Hepatic stellate cell (primary cell): ENCODE measurements at regions not wholly inside any gene's neighbourhood (a gene's known extent, or its start where the extent isn't known, plus 50 kb on each side); places are given as distances from the start of the nearest gene placed in this dataset.

ENCODE experiments used
- DNase-seq: peaks from one replicate; pipeline ENCODE4 v3.0.0; 2011; ENCODE audit warnings: low spot score

DNA sequence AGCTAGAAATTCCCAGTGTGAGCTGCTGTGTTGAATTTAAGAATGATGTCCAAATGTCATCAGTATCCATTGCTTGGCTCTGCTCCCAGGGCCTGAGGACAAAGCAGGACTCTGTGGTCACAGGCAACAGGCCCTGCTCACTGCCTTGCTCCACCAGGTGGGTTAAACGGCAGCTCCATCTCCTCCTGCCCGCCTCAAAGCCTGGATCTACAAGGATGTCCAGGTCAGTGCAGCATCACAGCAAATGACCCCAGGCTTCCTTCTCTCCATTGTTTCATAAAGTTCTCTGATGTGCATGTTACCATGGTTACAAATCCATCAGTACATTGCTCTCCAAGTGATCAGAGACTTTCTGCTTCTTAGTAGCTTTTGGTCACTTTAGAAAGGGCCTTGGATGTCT, 322.0 kb upstream of the ZNF32 start:
- DNase-seq: no peak

DNA sequence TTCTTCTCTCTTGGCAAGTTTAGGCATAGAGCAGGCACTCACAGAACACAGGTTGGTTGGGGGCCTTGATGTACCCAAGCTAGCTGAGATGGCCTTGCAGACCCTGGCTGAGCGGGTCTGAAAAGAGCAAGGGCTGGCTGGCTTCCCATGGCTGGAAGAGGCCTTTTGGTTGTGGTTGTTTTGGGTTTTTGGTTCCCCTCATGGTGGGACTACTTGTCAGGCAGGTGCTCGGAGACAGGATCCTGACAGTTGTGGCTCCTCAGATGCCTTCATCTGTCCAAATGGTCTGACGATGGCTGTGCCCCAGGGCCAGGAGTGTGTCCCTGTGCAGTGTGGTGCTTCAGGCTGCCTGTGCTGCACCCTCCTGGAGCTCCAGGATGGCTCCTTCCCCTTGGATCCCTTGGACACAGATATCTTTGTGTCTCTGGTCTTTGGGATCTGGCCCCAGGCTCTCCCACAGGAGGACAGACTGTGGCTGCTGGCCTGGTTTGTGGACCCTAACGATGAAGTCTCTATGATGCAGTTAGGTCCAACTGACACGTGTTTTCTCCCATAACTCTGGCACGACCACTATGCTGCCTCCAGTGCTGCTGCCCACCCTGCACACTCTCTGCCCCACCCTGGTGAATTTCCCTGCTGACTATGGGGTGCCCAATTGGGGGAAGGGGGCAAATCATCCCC, 321.5 kb upstream of the ZNF32 start:
- no peak for DNase-seq

GRCh38 chr10:43969506-43969905, 320.8 kb upstream of the ZNF32 start:
- no peak for DNase-seq

DNA sequence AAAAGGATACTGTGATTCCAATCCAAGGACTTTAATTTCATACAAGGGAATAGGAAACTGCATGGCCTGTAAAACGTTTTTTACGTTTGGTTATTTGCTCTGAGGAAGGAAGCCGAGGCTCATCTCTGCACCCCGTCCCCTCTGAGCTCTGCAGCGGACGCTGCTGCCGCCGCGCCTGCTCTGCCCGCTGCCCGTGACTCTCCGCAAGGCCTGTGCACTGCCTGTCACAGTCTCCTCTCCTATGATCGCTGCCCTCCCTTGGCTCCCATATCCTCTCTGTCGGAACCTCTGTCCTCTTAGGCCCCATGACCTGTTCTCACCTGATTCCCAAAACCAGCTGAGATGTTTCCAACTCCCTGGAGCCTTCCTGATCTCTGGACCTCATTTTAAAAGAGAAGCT, 320.3 kb upstream of the ZNF32 start:
- no peak for DNase-seq

DNA sequence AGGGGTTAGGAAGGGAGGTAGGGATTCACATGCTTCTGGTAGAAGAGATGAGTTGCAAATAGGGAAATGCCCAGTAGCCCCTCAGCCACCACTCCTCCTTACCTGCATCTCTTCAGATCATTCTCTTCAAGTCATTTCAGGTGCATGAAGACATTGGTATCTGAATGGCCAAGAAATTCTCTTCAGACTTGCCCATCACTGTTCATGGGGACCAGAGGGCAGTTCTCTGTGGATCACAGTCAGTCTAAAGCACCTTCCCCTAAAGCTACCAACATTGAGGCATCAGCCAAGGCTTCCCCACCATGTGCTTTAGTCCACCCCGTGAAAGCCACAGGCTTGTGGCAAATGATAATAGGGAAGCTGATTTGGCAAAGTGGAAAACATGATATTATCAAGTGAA, 319.4 kb upstream of the ZNF32 start:
- DNase-seq: no peak

GRCh38 chr10:43966571-43966965, 317.9 kb upstream of the ZNF32 start:
- no peak for DNase-seq

DNA sequence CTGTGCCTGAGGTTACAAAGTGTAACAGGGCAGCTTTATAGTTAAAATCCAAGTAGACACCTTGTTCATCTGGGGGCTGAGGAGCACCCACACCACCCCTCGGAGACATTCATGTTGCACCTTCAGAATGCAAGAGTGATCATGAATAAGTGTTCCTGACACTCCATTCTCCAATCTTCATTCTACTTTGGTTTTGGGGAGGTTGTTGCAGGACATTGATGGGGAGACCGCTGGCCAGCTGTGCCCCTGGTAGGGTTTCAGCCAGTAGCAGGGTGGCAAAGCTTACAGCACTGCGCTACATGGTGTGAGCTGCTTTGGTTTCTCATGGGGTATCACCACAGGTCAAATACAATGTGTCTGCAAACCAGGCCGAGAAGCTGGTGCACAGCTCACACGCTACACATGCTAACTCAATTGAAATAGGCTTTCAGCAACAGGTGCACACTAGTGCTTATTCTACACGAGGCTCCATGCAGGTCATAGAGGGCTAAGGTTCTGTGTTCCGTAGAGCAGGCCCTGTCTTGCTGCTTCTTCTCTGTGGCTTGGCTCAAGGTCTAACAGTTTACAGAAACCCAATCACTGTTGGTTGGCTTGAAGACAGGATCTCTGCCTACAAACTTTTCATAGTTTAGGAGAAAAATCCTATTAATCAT, 317.4 kb upstream of the ZNF32 start:
- DNase-seq: no peak

GRCh38 chr10:43965033-43965917, 316.6 kb upstream of the ZNF32 start:
- DNase-seq: peak; percentile 73

DNA sequence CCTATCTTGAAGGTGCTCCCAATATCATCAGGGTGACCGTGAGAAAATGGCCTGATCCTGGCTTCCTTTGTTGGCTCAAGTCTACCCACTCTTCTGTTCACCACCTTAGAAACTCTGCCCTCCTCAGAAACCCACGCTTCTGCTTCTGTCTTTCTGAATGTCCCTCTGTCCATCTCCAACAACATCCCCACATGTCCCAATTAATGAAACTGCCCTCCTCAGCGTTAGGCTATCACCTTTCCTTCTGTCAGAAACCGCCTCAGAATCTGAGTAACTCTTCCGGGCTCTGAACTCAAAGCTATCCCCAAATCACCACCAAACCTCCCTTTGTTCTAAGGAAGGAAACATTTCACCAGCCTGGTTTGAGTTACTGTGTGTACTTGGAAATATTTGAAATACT, 315.8 kb upstream of the ZNF32 start:
- no peak for DNase-seq

DNA sequence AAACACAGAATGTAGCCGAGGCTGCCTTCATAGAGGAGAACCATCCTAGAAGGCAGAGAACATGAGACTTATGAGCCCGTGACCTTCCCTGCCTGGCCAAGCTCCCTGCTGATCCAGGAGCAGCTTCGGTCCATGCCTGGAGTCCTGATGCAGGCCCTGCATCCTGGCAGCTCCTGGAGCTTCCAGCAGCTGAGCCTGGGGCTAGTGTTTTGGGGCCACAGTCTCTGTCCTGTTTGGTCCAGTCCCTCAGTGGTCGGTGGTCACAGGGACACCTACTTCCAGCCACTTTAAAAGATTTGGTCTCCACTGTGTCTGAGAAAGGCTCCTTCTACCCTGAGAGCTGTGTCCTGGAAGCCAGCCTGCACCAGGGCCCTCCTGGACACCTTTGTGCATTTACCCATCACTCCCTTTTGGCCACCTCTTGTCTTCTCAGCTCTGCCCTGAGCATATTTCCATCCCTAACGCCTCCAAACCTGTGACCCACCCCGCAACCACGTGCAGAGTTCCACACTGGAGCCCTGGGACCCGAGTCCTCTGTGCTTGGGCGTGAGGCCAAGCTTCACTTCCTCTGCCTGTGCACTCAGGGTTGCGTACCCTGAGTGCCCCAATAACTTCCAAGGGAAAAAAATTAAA, 315.2 kb upstream of the ZNF32 start:
- no peak for DNase-seq

GRCh38 chr10:43963379-43963778, 314.7 kb upstream of the ZNF32 start:
- no peak for DNase-seq

DNA sequence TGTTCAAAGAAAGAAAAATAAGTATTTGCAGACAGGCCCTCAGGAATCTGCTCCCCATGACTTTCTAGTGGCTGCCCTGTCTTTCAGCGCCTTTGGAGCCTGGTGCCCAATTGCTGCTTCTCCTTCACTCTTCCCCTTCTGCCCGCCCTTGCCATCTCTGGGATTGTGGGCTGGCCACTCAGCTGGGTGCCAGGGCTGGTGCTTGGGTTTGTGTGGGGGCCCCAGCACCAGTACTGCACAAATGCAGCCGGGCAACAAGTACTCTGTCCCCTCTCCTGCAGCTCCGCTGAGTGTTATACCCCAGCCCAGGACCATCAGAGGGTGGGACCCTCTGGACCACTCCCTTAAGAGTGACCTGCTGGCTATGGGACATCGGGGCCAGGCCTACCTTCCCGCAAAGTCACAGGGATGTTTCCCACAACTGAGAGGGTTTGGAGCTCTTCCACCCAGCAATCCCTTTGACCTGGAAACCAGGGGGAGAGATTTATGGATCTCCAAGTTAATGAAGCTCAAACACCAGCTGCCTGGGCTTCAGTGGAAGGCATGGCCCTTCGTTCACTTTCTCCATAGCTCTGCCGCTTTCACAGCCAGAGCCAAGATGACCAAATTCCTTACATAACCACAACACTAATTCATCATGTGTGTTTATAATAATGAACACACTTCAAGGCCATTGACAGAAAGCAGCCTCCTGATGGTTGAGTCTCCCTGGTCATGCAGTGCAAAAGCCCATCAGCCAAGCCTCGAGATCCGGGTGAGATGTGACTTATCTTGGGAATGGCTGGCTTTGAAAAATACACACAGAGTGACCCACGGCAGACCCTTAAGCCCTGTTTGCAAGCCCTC, 313.9 kb upstream of the ZNF32 start:
- DNase-seq: peak; percentile 64

GRCh38 chr10:43961523-43962345, 313.1 kb upstream of the ZNF32 start:
- peak; percentile 54 for DNase-seq

- DNase-seq: no peak
Observed at GRCh38 chr10:43960981-43961380, 312.3 kb upstream of the ZNF32 start.

- no peak for DNase-seq
Observed at GRCh38 chr10:43960477-43960876, 311.8 kb upstream of the ZNF32 start.

- DNase-seq: no peak
Observed at GRCh38 chr10:43960135-43960415, 311.4 kb upstream of the ZNF32 start.

- DNase-seq: no peak
Observed at GRCh38 chr10:43959364-43960134, 310.9 kb upstream of the ZNF32 start.

DNA sequence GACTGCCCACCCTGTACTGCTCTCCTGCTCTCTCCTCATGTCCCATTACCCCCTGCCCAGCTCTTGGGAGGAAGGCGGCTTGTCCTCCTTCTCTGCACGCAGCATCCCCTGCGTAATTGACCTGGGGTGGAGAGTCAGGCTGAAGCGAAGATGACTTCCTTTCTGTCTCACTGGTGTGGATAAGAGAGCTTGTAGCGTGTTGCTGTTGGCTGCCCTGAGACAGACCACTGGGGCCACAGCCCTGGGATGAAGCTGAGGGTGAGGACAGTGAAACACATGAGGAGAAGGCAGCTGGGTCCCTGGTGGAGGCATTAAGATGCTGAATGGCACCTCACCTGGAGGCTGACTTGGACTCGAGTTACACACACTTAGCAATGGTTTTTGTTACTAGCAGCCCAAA, 310.3 kb upstream of the ZNF32 start:
- no peak for DNase-seq

DNA sequence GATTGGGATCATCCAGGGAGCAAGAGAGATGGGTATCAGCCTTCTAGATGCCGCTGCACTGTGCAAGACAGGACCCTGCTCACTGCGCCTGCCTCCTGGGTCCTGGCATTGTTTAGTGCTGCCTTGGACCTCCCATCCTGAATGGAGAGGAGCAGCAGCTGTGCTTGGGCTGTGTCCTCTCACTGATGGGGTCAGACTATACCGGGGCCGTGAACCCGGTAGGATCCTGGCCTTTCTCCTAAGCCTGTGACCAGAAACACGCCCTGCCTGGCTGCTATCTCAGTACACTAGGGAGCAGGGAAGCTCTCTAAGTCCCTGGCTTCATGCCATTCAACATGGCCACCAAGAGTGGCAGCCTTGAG, 309.4 kb upstream of the ZNF32 start:
- DNase-seq: no peak
